ENCODE measurements at regions not wholly inside any gene's neighbourhood (a gene's known extent, or its start where the extent isn't known, plus 50 kb on each side); places are given as distances from the start of the nearest gene placed in this dataset.
A peak's percentile ranks its signal among the peaks of the same experiment; 100 is the strongest.

DNA sequence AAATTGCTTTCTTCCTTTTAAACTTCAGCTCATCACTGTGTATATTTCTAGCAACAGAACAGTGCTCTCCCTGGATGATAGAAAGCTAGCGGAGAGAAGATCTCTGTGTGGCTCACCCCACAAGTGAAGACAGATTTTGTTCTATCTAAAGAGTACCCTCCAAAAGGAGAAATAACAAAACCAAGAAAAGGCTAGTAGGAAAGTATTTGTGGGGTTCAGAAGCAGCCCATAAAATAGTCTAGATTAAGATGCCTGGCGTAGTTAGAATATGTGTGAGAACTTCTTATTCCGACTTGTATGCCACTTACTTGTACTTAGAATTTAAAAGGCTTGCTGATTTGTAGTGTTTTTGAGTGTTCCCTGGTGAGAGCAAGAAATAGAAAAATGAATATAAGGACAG, 214.9 kb upstream of the IL12A start:
- H3K27ac ChIP-seq (ENCODE audit: control insufficient read depth, insufficient read depth, low read length), result no peak overlapping the region
- H3K79me2 ChIP-seq (ENCODE audit: control insufficient read depth, insufficient read depth, low read length), result peaks cover 76% of the 10 kb centered on the region
- no peak overlapping the region for H3K4me2 ChIP-seq (ENCODE audit: control insufficient read depth, extremely low read depth, insufficient read depth, low read depth, low read length)
- no peak for TF ChIP-seq EZH2 (IDR thresholded peaks at IDR 0.05; ENCODE audit: low read length)
- TF ChIP-seq, protein P1, sequence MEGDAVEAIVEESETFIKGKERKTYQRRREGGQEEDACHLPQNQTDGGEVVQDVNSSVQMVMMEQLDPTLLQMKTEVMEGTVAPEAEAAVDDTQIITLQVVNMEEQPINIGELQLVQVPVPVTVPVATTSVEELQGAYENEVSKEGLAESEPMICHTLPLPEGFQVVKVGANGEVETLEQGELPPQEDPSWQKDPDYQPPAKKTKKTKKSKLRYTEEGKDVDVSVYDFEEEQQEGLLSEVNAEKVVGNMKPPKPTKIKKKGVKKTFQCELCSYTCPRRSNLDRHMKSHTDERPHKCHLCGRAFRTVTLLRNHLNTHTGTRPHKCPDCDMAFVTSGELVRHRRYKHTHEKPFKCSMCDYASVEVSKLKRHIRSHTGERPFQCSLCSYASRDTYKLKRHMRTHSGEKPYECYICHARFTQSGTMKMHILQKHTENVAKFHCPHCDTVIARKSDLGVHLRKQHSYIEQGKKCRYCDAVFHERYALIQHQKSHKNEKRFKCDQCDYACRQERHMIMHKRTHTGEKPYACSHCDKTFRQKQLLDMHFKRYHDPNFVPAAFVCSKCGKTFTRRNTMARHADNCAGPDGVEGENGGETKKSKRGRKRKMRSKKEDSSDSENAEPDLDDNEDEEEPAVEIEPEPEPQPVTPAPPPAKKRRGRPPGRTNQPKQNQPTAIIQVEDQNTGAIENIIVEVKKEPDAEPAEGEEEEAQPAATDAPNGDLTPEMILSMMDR (optimal IDR thresholded peaks at IDR 0.05 in 1 of 3, IDR thresholded peaks at IDR 0.05 in 1 of 3, conservative IDR thresholded peaks at IDR 0.05 in 1 of 3; ENCODE audit: extremely low read depth in 1 of 3, insufficient read depth in 2 of 3, low read length in 3 of 3), result no peak
- H3K4me1 ChIP-seq (ENCODE audit: control insufficient read depth, extremely low read depth, insufficient read depth, low read length), result peaks cover 7% of the 10 kb centered on the region
- dilution Hi-C loops (cut with MboI; ENCODE audit: extremely low pct_ligation_motif_present, low sequenced_read_pairs), result no loop called here
- no peaks in the 10 kb centered on the region for H3K9me1 ChIP-seq (ENCODE audit: control insufficient read depth, extremely low read depth, insufficient read depth, low read length)
- FAIRE-seq (no peak), DNase-seq (ENCODE audit: low read depth, low spot score) (no peak)
- H3K9ac ChIP-seq (ENCODE audit: control insufficient read depth, extremely low read depth, insufficient read depth, low read length), result no peak overlapping the region
- no peak overlapping the region for H2AFZ ChIP-seq (ENCODE audit: control insufficient read depth, low read length)
- peaks cover 2 to 6% of the 10 kb centered on the region in 2 experiments for H3K36me3 ChIP-seq (ENCODE audit: control insufficient read depth in 2 of 2, extremely low read depth in 1 of 2, insufficient read depth in 2 of 2, low read length in 2 of 2)
- H4K20me1 ChIP-seq (ENCODE audit: control insufficient read depth, extremely low read depth, insufficient read depth, low read length), result no peaks in the 10 kb centered on the region
- no peaks in the 10 kb centered on the region for H3K9me3 ChIP-seq (ENCODE audit: control insufficient read depth, low read depth, low read length)
- no peaks in the 10 kb centered on the region for H3K27me3 ChIP-seq (ENCODE audit: control insufficient read depth, extremely low read depth, insufficient read depth, low read length)
- no peak overlapping the region for H3K4me3 ChIP-seq (ENCODE audit: control insufficient read depth in 2 of 3, extremely low read depth in 1 of 3, insufficient read depth in 2 of 3, low read depth in 1 of 3, low read length in 3 of 3)

DNA sequence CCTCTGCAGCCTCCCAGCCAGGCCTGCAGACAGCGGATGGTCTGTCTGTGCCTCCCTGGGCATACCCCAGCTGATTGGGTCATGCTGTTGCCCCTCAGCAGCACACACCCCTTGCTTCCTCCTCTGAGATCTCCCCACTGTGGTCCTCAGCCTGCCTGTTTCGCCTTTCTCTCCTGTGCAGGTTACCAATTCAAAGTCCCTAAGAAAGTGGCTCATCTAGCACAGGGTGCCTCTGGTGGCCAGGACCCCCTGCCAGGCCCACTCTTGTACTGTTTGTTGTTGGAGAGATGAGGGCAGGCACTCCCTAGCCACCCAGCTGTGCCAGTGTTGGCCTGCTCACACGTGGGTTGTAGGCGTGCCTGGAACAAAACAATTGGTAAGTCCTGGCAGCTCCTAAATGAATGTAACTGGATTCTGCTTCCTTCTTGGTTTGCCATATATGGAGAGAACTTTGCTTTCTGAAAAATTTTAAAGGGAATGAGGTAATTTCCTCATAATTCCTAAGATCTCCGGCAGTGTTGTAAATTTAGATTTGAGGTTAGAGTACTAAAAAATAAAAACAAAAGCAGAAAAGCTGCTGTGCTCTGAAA, 213.2 kb upstream of the IL12A start:
- Histone ChIP-seq H2AFZ (ENCODE audit: control insufficient read depth, low read length) (no peak overlapping the region), H3K4me3 (ENCODE audit: control insufficient read depth in 2 of 3, extremely low read depth in 1 of 3, insufficient read depth in 2 of 3, low read depth in 1 of 3, low read length in 3 of 3) (no peak overlapping the region), H3K4me1 (ENCODE audit: control insufficient read depth, extremely low read depth, insufficient read depth, low read length) (peaks cover 16% of the 10 kb centered on the region), H3K9ac (ENCODE audit: control insufficient read depth, extremely low read depth, insufficient read depth, low read length) (no peak overlapping the region), H3K9me3 (ENCODE audit: control insufficient read depth, low read depth, low read length) (no peaks in the 10 kb centered on the region), H3K27me3 (ENCODE audit: control insufficient read depth, extremely low read depth, insufficient read depth, low read length) (no peaks in the 10 kb centered on the region), H3K9me1 (ENCODE audit: control insufficient read depth, extremely low read depth, insufficient read depth, low read length) (no peaks in the 10 kb centered on the region), H3K36me3 (ENCODE audit: control insufficient read depth in 2 of 2, extremely low read depth in 1 of 2, insufficient read depth in 2 of 2, low read length in 2 of 2) (peaks cover 0 to 4% of the 10 kb centered on the region in 2 experiments), H3K27ac (ENCODE audit: control insufficient read depth, insufficient read depth, low read length) (no peak overlapping the region), H3K79me2 (ENCODE audit: control insufficient read depth, insufficient read depth, low read length) (peaks cover 77% of the 10 kb centered on the region), H3K4me2 (ENCODE audit: control insufficient read depth, extremely low read depth, insufficient read depth, low read depth, low read length) (no peak overlapping the region), H4K20me1 (ENCODE audit: control insufficient read depth, extremely low read depth, insufficient read depth, low read length) (no peaks in the 10 kb centered on the region)
- FAIRE-seq (peak; percentile 83), DNase-seq (ENCODE audit: low read depth, low spot score) (no peak)
- dilution Hi-C loops (cut with MboI; ENCODE audit: extremely low pct_ligation_motif_present, low sequenced_read_pairs), result no loop called here
- TF ChIP-seq EZH2 (IDR thresholded peaks at IDR 0.05; ENCODE audit: low read length), result no peak
- TF ChIP-seq, protein P1 (optimal IDR thresholded peaks at IDR 0.05 in 1 of 3, IDR thresholded peaks at IDR 0.05 in 1 of 3, conservative IDR thresholded peaks at IDR 0.05 in 1 of 3; ENCODE audit: extremely low read depth in 1 of 3, insufficient read depth in 2 of 3, low read length in 3 of 3), result no peak
